ENCODE measurements at regions not wholly inside any gene's neighbourhood (a gene's known extent, or its start where the extent isn't known, plus 50 kb on each side); places are given as distances from the start of the nearest gene placed in this dataset.
A peak's percentile ranks its signal among the peaks of the same experiment; 100 is the strongest.

- TF ChIP-seq ZHX2 (IDR thresholded peaks at IDR 0.05; ENCODE audit: low read depth) (0 out of 2 replicates have a peak, but pooled peaks have one; percentile 44), ZHX2 (CRISPR knock-in tag; IDR thresholded peaks at IDR 0.05; ENCODE audit: borderline replicate concordance) (no peak), ZNF576 (CRISPR knock-in tag; IDR thresholded peaks at IDR 0.05) (no peak), CEBPB (IDR thresholded peaks at IDR 0.05; ENCODE audit: borderline replicate concordance, low read depth, low read length) (peak; percentile 39; the same call in 1 of the 2 replicates), MED8 (CRISPR knock-in tag; IDR thresholded peaks at IDR 0.05; ENCODE audit: insufficient replicate concordance) (peak; percentile 52), ZNF281 (CRISPR knock-in tag; IDR thresholded peaks at IDR 0.05; ENCODE audit: borderline replicate concordance) (peak; percentile 56; the same call in 1 of the 2 replicates), ELF3 (CRISPR knock-in tag; IDR thresholded peaks at IDR 0.05) (peak; percentile 70), BCL6 (CRISPR knock-in tag; IDR thresholded peaks at IDR 0.05) (peak; percentile 95), EP300 (IDR thresholded peaks at IDR 0.05; ENCODE audit: low read depth in 2 of 2, low read length in 2 of 2) (peak in 1 of 2 experiments; percentile 83; a peak in 2 of 4 replicates), EP300 (CRISPR knock-in tag; IDR thresholded peaks at IDR 0.05; ENCODE audit: borderline replicate concordance) (peak; percentile 72), ZFP1 (CRISPR knock-in tag; IDR thresholded peaks at IDR 0.05) (peak; percentile 28; the same call in 1 of the 2 replicates), LCORL (IDR thresholded peaks at IDR 0.05) (no peak), LCORL (CRISPR knock-in tag; IDR thresholded peaks at IDR 0.05) (peak; percentile 66), ZNF331 (CRISPR knock-in tag; IDR thresholded peaks at IDR 0.05) (peak; percentile 1; the same call in 1 of the 2 replicates), ZNF280D (CRISPR knock-in tag; IDR thresholded peaks at IDR 0.05) (peak; percentile 54; the same call in 1 of the 2 replicates)
Measured at GRCh38 chr11:116412118-116412889, 360.5 kb downstream of the BUD13 start (continued).

Measured in HepG2 (cell line).